DMS53 treated with DMSO at 0.1 percent for 48 hours (cell line): ENCODE measurements at regions not wholly inside any gene's neighbourhood (a gene's known extent, or its start where the extent isn't known, plus 50 kb on each side); places are given as distances from the start of the nearest gene placed in this dataset.

Source experiments
- DNase-seq: peaks from one replicate; lab custom pipeline; 2025; ENCODE audit not compliant: unreplicated experiment; lab: John Stamatoyannopoulos, UW

DNA sequence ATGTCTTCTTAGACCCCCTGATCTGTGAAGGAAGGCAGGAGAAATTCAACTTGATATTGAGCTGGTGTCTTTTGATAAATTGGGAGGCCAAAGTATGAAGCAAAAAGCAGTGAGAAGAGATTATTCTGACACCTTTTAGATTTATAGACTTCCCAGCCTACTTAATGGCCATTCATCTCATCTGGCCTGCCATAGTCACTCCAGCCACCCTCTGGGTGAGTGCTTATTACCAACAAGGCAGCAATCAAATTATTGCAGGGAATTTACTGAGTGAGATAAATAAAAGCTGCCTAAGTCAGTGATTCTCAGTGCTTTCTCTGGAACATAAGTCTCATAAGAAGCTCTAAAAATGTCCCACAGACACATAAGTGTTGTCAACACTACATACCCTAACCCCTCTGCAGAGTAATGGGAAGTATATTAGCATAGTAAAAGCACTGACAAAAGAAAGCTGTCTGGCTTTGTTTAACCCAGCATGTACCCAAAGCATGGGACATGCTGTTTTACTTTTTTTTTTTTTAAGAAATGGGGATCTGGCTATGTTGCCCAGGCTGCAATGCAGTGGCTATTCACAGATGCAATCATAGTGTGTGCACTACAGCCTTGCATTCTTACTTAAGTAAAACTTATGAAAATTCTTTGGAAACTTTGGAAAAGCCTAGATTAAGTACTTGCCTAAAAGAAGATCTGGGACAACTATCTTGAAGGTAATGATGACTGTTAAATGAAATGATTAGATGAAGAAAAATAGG lies 725.3 kb downstream of the TUSC7 start:
- DNase-seq, result no peak

- DNase-seq, result no peak
Observed at GRCh38 chr3:117435506-117435905, 725.9 kb downstream of the TUSC7 start.

DNA sequence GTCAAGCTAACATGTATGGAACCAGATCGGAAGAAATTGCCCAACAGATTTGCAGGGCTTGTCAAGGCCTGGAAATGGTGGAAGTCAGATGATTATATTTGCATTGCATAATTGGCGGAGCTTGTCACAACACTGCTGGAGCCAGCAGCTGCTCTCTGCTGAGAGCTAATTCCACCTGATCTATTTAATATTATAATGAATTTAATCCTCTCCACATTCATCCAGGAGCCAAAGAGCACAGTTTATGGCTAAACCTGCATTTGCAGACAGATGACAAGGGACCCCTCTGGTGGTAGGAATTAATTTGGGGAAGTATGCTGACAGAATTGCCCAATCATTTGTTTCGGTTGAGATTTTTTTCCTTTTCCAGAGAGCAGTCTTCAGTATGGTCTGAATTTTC lies 730.2 kb downstream of the TUSC7 start:
- no peak for DNase-seq

GRCh38 chr3:117441851-117442250 lies 732.3 kb downstream of the TUSC7 start:
- no peak for DNase-seq

GRCh38 chr3:117442566-117442965 lies 733.0 kb downstream of the TUSC7 start:
- DNase-seq, result no peak

- no peak for DNase-seq
Observed at GRCh38 chr3:117443014-117443413, 733.4 kb downstream of the TUSC7 start.

- DNase-seq, result peak; percentile 29
Observed at GRCh38 chr3:117444175-117444574, 734.6 kb downstream of the TUSC7 start.

DNA sequence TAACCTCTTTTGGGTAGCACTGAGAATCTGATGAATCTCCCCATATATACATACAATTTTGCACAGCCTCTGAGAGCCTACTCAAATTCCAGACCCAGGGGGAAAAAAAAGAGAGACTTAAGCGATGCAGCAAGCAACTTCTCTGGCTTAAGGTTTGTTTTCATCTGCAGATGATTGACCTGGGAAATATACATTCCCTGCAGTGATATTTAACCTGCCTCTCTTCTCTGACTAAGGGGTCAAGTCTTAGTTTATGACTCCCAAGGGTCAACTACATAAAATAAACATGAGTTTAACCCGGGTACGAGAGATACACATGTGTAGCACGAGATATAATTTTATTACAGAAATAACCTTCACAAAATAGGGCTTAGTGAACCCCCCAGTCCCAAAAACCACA lies 737.8 kb downstream of the TUSC7 start:
- DNase-seq, result no peak

DNA sequence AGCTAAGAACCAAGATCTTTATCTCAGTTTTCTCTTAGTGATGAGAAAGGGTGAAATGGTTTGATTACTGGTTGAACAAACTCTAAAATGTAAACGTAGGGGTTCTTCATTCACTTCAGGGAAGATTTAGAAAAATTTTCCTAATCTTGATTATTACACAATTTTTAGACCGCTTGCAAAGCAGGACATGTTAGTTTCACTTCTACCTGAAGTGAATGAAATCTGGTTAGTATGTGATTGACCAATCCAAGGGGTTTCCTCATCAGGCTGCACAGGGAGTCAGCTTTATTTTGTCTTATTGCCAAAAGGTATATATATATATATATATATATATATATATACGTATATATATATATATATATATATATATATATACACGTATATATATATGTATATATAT lies 740.4 kb downstream of the TUSC7 start:
- DNase-seq, result no peak

DNA sequence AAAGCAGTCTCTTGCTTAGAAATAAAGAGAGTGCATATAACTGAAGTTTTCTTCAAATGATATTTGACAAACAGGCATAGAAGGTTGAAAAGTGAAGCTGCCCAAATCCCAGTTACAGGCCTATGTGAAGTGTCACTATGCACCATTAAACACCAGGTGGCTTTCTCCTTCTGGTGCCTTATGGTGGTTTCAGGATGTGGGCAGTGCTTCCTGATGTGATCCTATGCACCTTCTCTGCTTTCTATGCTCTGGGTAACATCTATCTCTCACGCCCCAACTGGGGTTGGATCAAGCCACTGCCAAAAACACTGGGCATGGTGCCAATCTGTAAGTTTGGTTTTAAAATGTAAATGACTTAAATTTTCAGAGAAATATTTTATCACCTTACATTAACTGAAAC lies 744.7 kb downstream of the TUSC7 start:
- DNase-seq, result peak; percentile 33

DNA sequence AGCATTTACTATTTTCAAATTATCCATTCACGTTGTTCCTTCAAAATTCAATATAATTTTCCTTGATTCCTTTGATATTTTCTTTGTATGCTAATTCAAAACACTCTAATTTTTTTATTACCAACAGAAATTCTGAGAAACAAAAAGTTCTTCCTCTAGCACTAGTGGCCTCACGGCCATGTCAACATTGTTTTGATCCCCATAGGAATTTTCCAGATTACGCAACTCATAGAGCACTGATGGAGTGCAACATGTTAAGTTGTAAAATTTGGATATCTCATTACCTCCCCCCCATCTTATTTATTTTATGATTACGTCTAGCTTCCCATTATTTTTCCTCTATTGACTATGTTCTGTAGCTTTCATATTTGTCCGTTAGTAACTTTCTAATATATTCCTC lies 745.3 kb downstream of the TUSC7 start:
- no peak for DNase-seq

- no peak for DNase-seq
Observed at GRCh38 chr3:117455782-117456181, 746.2 kb downstream of the TUSC7 start.

GRCh38 chr3:117463276-117464115 lies 753.9 kb downstream of the TUSC7 start:
- no peak for DNase-seq

GRCh38 chr3:117471831-117472230 lies 762.3 kb downstream of the TUSC7 start:
- DNase-seq, result no peak

- no peak for DNase-seq
Observed at GRCh38 chr3:117473981-117474538, 764.5 kb downstream of the TUSC7 start.

GRCh38 chr3:117476572-117476971 lies 767.0 kb downstream of the TUSC7 start:
- no peak for DNase-seq

DNA sequence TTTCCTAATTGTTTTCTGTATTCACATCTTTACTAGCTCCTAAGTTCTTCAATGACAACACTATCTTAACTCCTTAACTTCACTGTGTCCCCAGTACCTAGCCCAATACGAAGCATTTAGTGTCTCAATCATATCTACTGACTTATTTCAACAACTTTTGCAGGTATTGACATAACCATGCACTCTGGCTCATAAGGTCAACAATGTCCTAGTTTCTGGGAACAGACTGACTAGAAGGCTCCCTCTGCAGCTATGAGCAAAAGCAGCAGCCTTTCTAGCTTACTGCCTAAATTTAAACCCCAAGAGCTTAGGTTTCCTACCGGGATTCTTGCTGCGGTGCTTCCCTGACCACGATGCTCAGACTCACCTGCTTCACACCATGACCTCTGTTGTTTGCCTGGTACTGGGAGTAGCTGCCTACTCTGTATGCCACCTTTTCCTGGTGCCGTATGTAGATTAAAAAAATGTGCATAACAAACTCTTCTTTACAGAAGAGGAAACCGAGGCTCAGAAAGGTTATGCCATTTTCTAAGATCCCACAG lies 767.7 kb downstream of the TUSC7 start:
- no peak for DNase-seq

DNA sequence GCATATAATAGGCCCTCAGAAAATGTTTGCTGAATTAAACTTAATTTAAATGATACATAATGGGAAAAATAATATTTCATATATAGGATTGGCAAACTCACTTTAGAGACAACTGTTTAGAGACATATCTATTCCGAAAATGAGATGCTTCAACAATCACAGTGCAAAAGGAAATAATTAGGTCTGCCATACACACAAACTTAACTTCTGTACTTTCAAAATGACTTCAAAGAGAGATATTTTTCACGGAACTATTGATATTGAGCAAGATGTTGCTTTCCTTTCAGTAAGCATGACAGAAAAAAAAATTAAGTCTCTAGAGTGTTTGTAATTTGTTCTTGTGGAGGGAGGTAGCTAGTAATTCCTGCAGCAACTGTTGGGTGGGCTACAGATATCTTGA lies 769.5 kb downstream of the TUSC7 start:
- no peak for DNase-seq

GRCh38 chr3:117480525-117480924 lies 770.9 kb downstream of the TUSC7 start:
- no peak for DNase-seq

DNA sequence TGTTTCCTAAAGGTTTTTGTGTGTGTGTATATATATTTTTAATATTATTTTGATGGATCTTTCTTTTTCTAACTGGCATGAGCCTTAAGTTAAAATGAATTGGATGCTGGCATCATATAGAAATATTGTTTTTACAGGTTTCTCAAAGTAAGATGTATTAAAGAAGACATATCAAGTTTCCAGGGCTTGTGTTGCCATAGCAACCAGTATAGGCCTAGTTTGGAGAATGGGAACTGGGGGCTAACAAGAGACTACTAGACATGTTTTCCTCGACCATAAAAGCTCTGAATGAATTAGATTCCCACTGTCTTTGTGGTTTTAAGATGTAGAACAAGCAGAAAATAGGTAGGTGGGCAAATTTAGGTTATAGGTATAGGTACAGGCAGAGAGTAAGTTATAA lies 771.4 kb downstream of the TUSC7 start:
- DNase-seq, result no peak

- DNase-seq, result no peak
Observed at GRCh38 chr3:117483839-117484238, 774.3 kb downstream of the TUSC7 start.

GRCh38 chr3:117485841-117486240 lies 776.3 kb downstream of the TUSC7 start:
- no peak for DNase-seq
